Psoas muscle (tissue), 7 donors: ENCODE measurements at regions not wholly inside any gene's neighbourhood (a gene's known extent, or its start where the extent isn't known, plus 50 kb on each side); places are given as distances from the start of the nearest gene placed in this dataset.

Experiments used
- ATAC-seq, 4 donors: fragments of 200-7000 bp; cut with Tn5 transposase; one replicate each; pipeline ENCODE4 v1.9.1; 2020; ENCODE audit warnings: moderate library complexity in 3 of 4, mild to moderate bottlenecking in 2 of 4
- DNase-seq, 2 donors: peaks; one replicate each; pipeline ENCODE4 v3.0.0-alpha.2; 2020
- H3K27ac ChIP-seq: fragments of 200-600 bp; one replicate; pipeline ENCODE4 v1.8.0; 2022
- H3K27me3 ChIP-seq, 3 donors: fragments of 200-600 bp in 1 of 3; one replicate each; pipeline versions ENCODE4 v1.6.1 to v1.8.0; 2013 to 2022; ENCODE audit warnings: low read length in 2 of 3, mild to moderate bottlenecking in 2 of 3, moderate library complexity in 1 of 3; ENCODE audit not compliant: insufficient read depth in 3 of 3
- H3K36me3 ChIP-seq, 2 donors: fragments of 200-600 bp in 1 of 2; one replicate each; pipeline versions ENCODE4 v1.6.1 to v1.8.0; 2013 to 2022; ENCODE audit warnings: low read depth in 1 of 2, mild to moderate bottlenecking in 1 of 2, moderate library complexity in 1 of 2; ENCODE audit not compliant: insufficient read depth in 1 of 2
- H3K4me1 ChIP-seq: fragments of 200-600 bp; one replicate; pipeline ENCODE4 v1.8.0; 2022
- H3K4me3 ChIP-seq: fragments of 200-600 bp; one replicate; pipeline ENCODE4 v1.8.0; 2022; ENCODE audit warnings: mild to moderate bottlenecking
- H3K9me3 ChIP-seq: fragments of 200-600 bp; one replicate; pipeline ENCODE4 v1.8.0; 2022
- CTCF ChIP-seq: fragments of 200-600 bp; IDR thresholded peaks from one replicate; pipeline ENCODE4 v1.8.0; 2022; ENCODE audit warnings: antibody characterized with exemption
- WGBS, 3 donors: extraction: QIAGEN DNeasy Blood & Tissue Kit; methylation state at CpG; one replicate each; pipeline versions ENCODE4 v1.1.6 to v1.1.7; 2013; 5-methylcytosine and 5-hydroxymethylcytosine counted together
- intact Hi-C, 2 donors: fragments of 100-400 bp; cut with DNase I; formaldehyde crosslinking; loops; one replicate each; pipeline versions ENCODE4 v1.11.0 to v1.14.2; 2022
- donor health status: healthy with polysubstance abuse.
- donor health status: DM: no; HTN: no; CAD: no; lungs with moderate emphysema.
- donor health status: Bipolar disorder and iron deficiency.
- donor health status: healthy.
- donor health status: DM: yes; HTN: yes; CAD: no.
- donor health status: DM: no; HTN: no; CAD: no.
- donor health status: DM: yes; HTN: yes; CAD: no.

- intact Hi-C loops: no loop called here
- Histone ChIP-seq H3K27ac (no peak overlapping the region), H3K9me3 (no peaks in the 10 kb centered on the region), H3K4me3 (no peak overlapping the region), H3K4me1 (no peaks in the 10 kb centered on the region), H3K27me3 (no peaks in the 10 kb centered on the region), H3K36me3 (no peaks in the 10 kb centered on the region)
- WGBS, 3 donors: 64 to 71% (median 71%) methylated on average over 11 of the region's 11 CpGs
- TF ChIP-seq CTCF: no peak
- ATAC-seq (no peak), DNase-seq (no peak)
These were observed 527.2 kb downstream of the GATA3 start for GRCh38 chr10:8581521-8582225.

GRCh38 chr10:8583096-8583495 is 528.6 kb downstream of the GATA3 start:
- H3K36me3 ChIP-seq: no peaks in the 10 kb centered on the region
- TF ChIP-seq CTCF: no peak
- no peak for ATAC-seq
- no peaks in the 10 kb centered on the region for H3K4me1 ChIP-seq
- H3K27me3 ChIP-seq: no peaks in the 10 kb centered on the region
- 79 to 90% (median 89%) methylated on average over 2 of the region's 2 CpGs for WGBS, 3 donors
- no peak for DNase-seq
- intact Hi-C loops: no loop called here
- H3K9me3 ChIP-seq: no peaks in the 10 kb centered on the region
- no peak overlapping the region for H3K4me3 ChIP-seq
- H3K27ac ChIP-seq: no peak overlapping the region

- Histone ChIP-seq H3K9me3 (no peaks in the 10 kb centered on the region), H3K27ac (no peak overlapping the region), H3K27me3 (no peaks in the 10 kb centered on the region), H3K36me3 (no peaks in the 10 kb centered on the region), H3K4me3 (no peak overlapping the region), H3K4me1 (no peaks in the 10 kb centered on the region)
- ATAC-seq (no peak), DNase-seq (no peak)
- no peak for TF ChIP-seq CTCF
- intact Hi-C loops: no loop called here
- WGBS, 3 donors: 58 to 68% (median 66%) methylated on average over 2 of the region's 2 CpGs
These were observed 530.2 kb downstream of the GATA3 start for GRCh38 chr10:8584666-8585065.

GRCh38 chr10:8586504-8586903 is 532.0 kb downstream of the GATA3 start:
- Histone ChIP-seq H3K27me3 (no peaks in the 10 kb centered on the region), H3K4me3 (no peak overlapping the region), H3K36me3 (no peaks in the 10 kb centered on the region), H3K4me1 (no peaks in the 10 kb centered on the region), H3K9me3 (no peaks in the 10 kb centered on the region), H3K27ac (no peak overlapping the region)
- TF ChIP-seq CTCF: no peak
- ATAC-seq (no peak), DNase-seq (no peak)
- WGBS, 3 donors: 75 to 86% (median 80%) methylated on average over 3 of the region's 3 CpGs
- intact Hi-C loops: no loop called here

- Histone ChIP-seq H3K4me1 (no peaks in the 10 kb centered on the region), H3K27me3 (no peaks in the 10 kb centered on the region), H3K36me3 (no peaks in the 10 kb centered on the region), H3K9me3 (no peaks in the 10 kb centered on the region), H3K4me3 (no peak overlapping the region), H3K27ac (no peak overlapping the region)
- WGBS, 3 donors: 48 to 73% (median 49%) methylated on average over 3 of the region's 3 CpGs
- ATAC-seq: no peak
- DNase-seq: no peak
- intact Hi-C loops: no loop called here
- no peak for TF ChIP-seq CTCF
These were observed 533.6 kb downstream of the GATA3 start for GRCh38 chr10:8588135-8588534.
